GM23338 (cell line): ENCODE measurements at regions not wholly inside any gene's neighbourhood (a gene's known extent, or its start where the extent isn't known, plus 50 kb on each side); places are given as distances from the start of the nearest gene placed in this dataset.

Source experiments
- ATAC-seq: fragments of 200-7000 bp; cut with Tn5 transposase; 3 replicates; pipeline ENCODE4 v1.9.1; 2020
- DNase-seq: peaks from one replicate; pipeline ENCODE4 v3.0.0-alpha.2; 2015; ENCODE audit warnings: low spot score
- H2AFZ ChIP-seq: fragments of 200-600 bp; sonication (generic); 2 replicates; pipeline ENCODE4 v1.8.0; 2016; ENCODE audit warnings: antibody characterized with exemption, mild to moderate bottlenecking, moderate library complexity
- H3F3A ChIP-seq: fragments of 200-600 bp; sonication (generic); replicated peaks from 2 replicates; pipeline ENCODE4 v1.8.0; 2017; ENCODE audit warnings: antibody characterized with exemption, mixed run types, low read depth
- H3K27ac ChIP-seq: fragments of 200-600 bp; sonication (generic); 2 replicates; pipeline ENCODE4 v1.6.1; 2016; ENCODE audit warnings: low read depth
- H3K27me3 ChIP-seq: fragments of 200-600 bp; sonication (generic); 2 replicates; pipeline ENCODE4 v1.8.0; 2016; ENCODE audit warnings: mild to moderate bottlenecking, mixed run types, moderate library complexity; ENCODE audit not compliant: insufficient read depth
- H3K36me3 ChIP-seq: fragments of 200-600 bp; sonication (generic); 2 replicates; pipeline ENCODE4 v1.8.0; 2016; ENCODE audit warnings: mild to moderate bottlenecking; ENCODE audit not compliant: insufficient read depth
- H3K4me1 ChIP-seq: fragments of 200-600 bp; sonication (generic); 2 replicates; pipeline ENCODE4 v1.8.0; 2016; ENCODE audit warnings: mild to moderate bottlenecking, moderate library complexity; ENCODE audit not compliant: insufficient read depth
- H3K4me2 ChIP-seq: fragments of 200-600 bp; sonication (generic); 2 replicates; pipeline ENCODE4 v1.7.1; 2017; ENCODE audit warnings: mixed run types
- H3K4me3 ChIP-seq: fragments of 200-600 bp; sonication (generic); 2 replicates; pipeline ENCODE4 v1.6.1; 2016; ENCODE audit warnings: mixed run types
- H3K79me2 ChIP-seq: fragments of 200-600 bp; sonication (generic); replicated peaks from 2 replicates; pipeline ENCODE4 v1.8.0; 2017; ENCODE audit warnings: mild to moderate bottlenecking; ENCODE audit not compliant: insufficient read depth
- H3K9me2 ChIP-seq: fragments of 200-600 bp; sonication (generic); 2 replicates; pipeline ENCODE4 v1.8.0; 2017; ENCODE audit not compliant: insufficient read depth
- H4K20me1 ChIP-seq: fragments of 200-600 bp; sonication (generic); replicated peaks from 2 replicates; pipeline ENCODE4 v1.8.0; 2017; ENCODE audit warnings: mild to moderate bottlenecking; ENCODE audit not compliant: insufficient read depth
- H3K27ac Mint-ChIP-seq: 2 replicates; pipeline ENCODE4 v1.8.0; 2020; ENCODE audit warnings: inconsistent platforms, mild to moderate bottlenecking, moderate library complexity, mixed read lengths
- H3K27me3 Mint-ChIP-seq: 3 replicates; pipeline ENCODE4 v1.8.0; 2022; ENCODE audit warnings: low read depth, mild to moderate bottlenecking, moderate library complexity, mixed read lengths, inconsistent platforms; ENCODE audit not compliant: insufficient read depth, poor library complexity
- H3K36me3 Mint-ChIP-seq: 3 replicates; pipeline ENCODE4 v1.8.0; 2021; ENCODE audit warnings: low read depth, mild to moderate bottlenecking, inconsistent platforms, moderate library complexity, mixed read lengths
- H3K4me1 Mint-ChIP-seq: 3 replicates; pipeline ENCODE4 v1.8.0; 2020; ENCODE audit warnings: mild to moderate bottlenecking, inconsistent platforms, mixed read lengths
- H3K4me3 Mint-ChIP-seq: 3 replicates; pipeline ENCODE4 v1.8.0; 2021; ENCODE audit warnings: moderate library complexity, mild to moderate bottlenecking, inconsistent platforms, mixed read lengths
- H3K9me3 Mint-ChIP-seq: 3 replicates; pipeline ENCODE4 v1.8.0; 2020; ENCODE audit warnings: moderate library complexity, mild to moderate bottlenecking, inconsistent platforms, mixed read lengths
- CREB1 ChIP-seq: fragments of 250-450 bp; sonication (Bioruptor Pico); IDR thresholded peaks from 2 replicates; pipeline ENCODE4 v1.5.0; 2020; ENCODE audit warnings: low read depth, mild to moderate bottlenecking, moderate library complexity
- CTCF ChIP-seq, 2 experiments: fragments of 200-600 bp in 1 of 2; sonication (generic) in 1 of 2; conservative IDR thresholded peaks; 2 replicates each; pipeline versions ENCODE4 v1.5.1 to v1.6.1; 2016 to 2017; ENCODE audit warnings: antibody characterized with exemption in 2 of 2, low read depth in 2 of 2, mild to moderate bottlenecking in 2 of 2, moderate library complexity in 1 of 2
- ETS1 ChIP-seq: IDR thresholded peaks from 2 replicates; pipeline ENCODE4 v1.6.1; 2016; ENCODE audit warnings: antibody characterized with exemption
- EZH2 ChIP-seq: fragments of 200-600 bp; sonication (generic); IDR thresholded peaks from one replicate; pipeline ENCODE4 v1.8.0; 2017; ENCODE audit warnings: antibody characterized with exemption, mild to moderate bottlenecking, low read depth; ENCODE audit not compliant: unreplicated experiment
- EZH2phosphoT487 ChIP-seq: fragments of 200-600 bp; sonication (generic); IDR thresholded peaks from one replicate; pipeline ENCODE4 v1.8.1; 2018; ENCODE audit warnings: antibody characterized with exemption; ENCODE audit not compliant: unreplicated experiment
- JUNB ChIP-seq: IDR thresholded peaks from one replicate; pipeline ENCODE4 v1.6.1; 2016; ENCODE audit warnings: antibody characterized with exemption; ENCODE audit not compliant: unreplicated experiment
- NANOG ChIP-seq: IDR thresholded peaks from 2 replicates; pipeline ENCODE4 v1.6.1; 2016; ENCODE audit warnings: antibody characterized with exemption, borderline replicate concordance
- POLR2AphosphoS5 ChIP-seq: IDR thresholded peaks from 2 replicates; pipeline ENCODE4 v1.6.1; 2016; ENCODE audit warnings: antibody characterized with exemption, low read depth
- STAT1 ChIP-seq: IDR thresholded peaks from one replicate; pipeline ENCODE4 v1.6.1; 2016; ENCODE audit warnings: antibody characterized with exemption; ENCODE audit not compliant: unreplicated experiment
- ZNF114 ChIP-seq: fragments of 250-450 bp; sonication (Bioruptor Pico); IDR thresholded peaks from 2 replicates; pipeline ENCODE4 v1.5.0; 2020; ENCODE audit warnings: mild to moderate bottlenecking, moderate library complexity
- ZNF331 ChIP-seq: fragments of 250-450 bp; sonication (Bioruptor Pico); IDR thresholded peaks from 2 replicates; pipeline ENCODE4 v1.5.0; 2020; ENCODE audit warnings: low read depth, mild to moderate bottlenecking, moderate library complexity
- ZNF462 ChIP-seq: fragments of 250-450 bp; sonication (Bioruptor Pico); IDR thresholded peaks from 2 replicates; pipeline ENCODE4 v1.5.0; 2020; ENCODE audit warnings: mild to moderate bottlenecking, moderate library complexity

- no peak for TF ChIP-seq ETS1
- no peak for TF ChIP-seq ZNF331 (CRISPR knock-in tag)
Measured at GRCh38 chr12:46893434-46893833, 67.6 kb upstream of the SLC38A4 start (continued).

GRCh38 chr12:46895726-46896125 is 69.9 kb upstream of the SLC38A4 start:
- H2AFZ ChIP-seq: no peak overlapping the region
- TF ChIP-seq ZNF114 (CRISPR knock-in tag): no peak
- no peak for TF ChIP-seq JUNB
- TF ChIP-seq ETS1: no peak
- TF ChIP-seq STAT1: no peak
- TF ChIP-seq POLR2AphosphoS5: no peak
- no peak for TF ChIP-seq CREB1 (CRISPR knock-in tag)
- no peak for TF ChIP-seq ZNF462 (CRISPR knock-in tag)
- no peak for TF ChIP-seq ZNF331 (CRISPR knock-in tag)
- TF ChIP-seq EZH2: no peak
- TF ChIP-seq EZH2phosphoT487: no peak
- no peak for TF ChIP-seq NANOG
- no peak for TF ChIP-seq CTCF (conservative IDR thresholded peaks at IDR 0.05; ENCODE audit: low read depth in 2 of 2)

More at GRCh38 chr12:46895726-46896125, 69.9 kb upstream of the SLC38A4 start:
- no peaks in the 10 kb centered on the region for H3K9me3 Mint-ChIP-seq
- Histone ChIP-seq H3K79me2 (no peaks in the 10 kb centered on the region), H4K20me1 (no peaks in the 10 kb centered on the region), H3F3A (no peaks in the 10 kb centered on the region), H3K9me2 (no peaks in the 10 kb centered on the region; the same call in 1 of the 2 replicates), H3K4me1 (no peaks in the 10 kb centered on the region), H3K36me3 (no peaks in the 10 kb centered on the region), H3K27ac (no peak overlapping the region), H3K4me2 (no peak overlapping the region), H3K4me3 (no peak overlapping the region), H3K27me3 (no peaks in the 10 kb centered on the region)
- no peaks in the 10 kb centered on the region for H3K4me1 Mint-ChIP-seq
- no peak overlapping the region for H3K27ac Mint-ChIP-seq
- no peak overlapping the region for H3K4me3 Mint-ChIP-seq
- H3K27me3 Mint-ChIP-seq: no peaks in the 10 kb centered on the region
- ATAC-seq (no peak), DNase-seq (no peak)
- H3K36me3 Mint-ChIP-seq: no peaks in the 10 kb centered on the region
